CD14-positive monocyte (primary cell): ENCODE measurements at regions not wholly inside any gene's neighbourhood (a gene's known extent, or its start where the extent isn't known, plus 50 kb on each side); places are given as distances from the start of the nearest gene placed in this dataset.

Experiments
- DNase-seq, 3 donors: peaks; one replicate each; pipeline ENCODE4 v3.0.0-alpha.2; 2011 to 2022
- H2AFZ ChIP-seq: 2 replicates; pipeline ENCODE4 v1.6.0; 2012; ENCODE audit warnings: mild to moderate bottlenecking, low read depth, low read length, inconsistent platforms; ENCODE audit not compliant: insufficient read depth, poor library complexity, severe bottlenecking
- H3K27ac ChIP-seq, 2 donors: 1 replicate in 1 of 2; 2 replicates in 1 of 2; pipeline ENCODE4 v1.5.1; 2012 to 2013; ENCODE audit warnings: low read length in 2 of 2, control low read depth in 1 of 2, inconsistent platforms in 1 of 2, low read depth in 1 of 2, mild to moderate bottlenecking in 1 of 2
- H3K27me3 ChIP-seq, 2 donors: one replicate each; pipeline versions ENCODE4 v1.6.0 to v1.6.1; 2011 to 2013; ENCODE audit warnings: low read length in 2 of 2; ENCODE audit not compliant: control insufficient read depth in 2 of 2, insufficient read depth in 2 of 2
- H3K36me3 ChIP-seq, 2 donors: replicated peaks in 1 of 2; 1 replicate in 1 of 2; 2 replicates in 1 of 2; pipeline versions ENCODE4 v1.5.1 to v1.6.1; 2012 to 2013; ENCODE audit warnings: low read length in 2 of 2, control low read depth in 1 of 2, inconsistent platforms in 1 of 2, mild to moderate bottlenecking in 1 of 2; ENCODE audit not compliant: insufficient read depth in 2 of 2, control insufficient read depth in 1 of 2
- H3K4me1 ChIP-seq, 2 donors: 1 replicate in 1 of 2; 2 replicates in 1 of 2; pipeline versions ENCODE4 v1.5.1 to v1.6.1; 2012 to 2013; ENCODE audit warnings: low read length in 2 of 2, control low read depth in 1 of 2, inconsistent platforms in 1 of 2, mild to moderate bottlenecking in 1 of 2, moderate library complexity in 1 of 2; ENCODE audit not compliant: insufficient read depth in 2 of 2, control insufficient read depth in 1 of 2
- H3K4me2 ChIP-seq: replicated peaks from 2 replicates; pipeline ENCODE3; 2012; ENCODE audit warnings: low read length, moderate library complexity, mild to moderate bottlenecking; ENCODE audit not compliant: poor library complexity, severe bottlenecking; ENCODE audit errors: extremely low read depth
- H3K4me3 ChIP-seq, 3 experiments: fragments of 200-600 bp in 1 of 3; sonication (generic) in 1 of 3; replicated peaks in 1 of 3; 1 replicate in 2 of 3; 2 replicates in 1 of 3; pipeline ENCODE4 v1.5.1; 2011 to 2013; ENCODE audit warnings: low read length in 3 of 3, mild to moderate bottlenecking in 3 of 3, control low read depth in 2 of 3, low read depth in 2 of 3, inconsistent platforms in 1 of 3, moderate library complexity in 1 of 3
- H3K79me2 ChIP-seq: 2 replicates; pipeline ENCODE4 v1.6.0; 2012; ENCODE audit warnings: mild to moderate bottlenecking, control low read depth, inconsistent platforms, low read length, moderate library complexity; ENCODE audit not compliant: insufficient read depth
- H3K9ac ChIP-seq: 2 replicates; pipeline ENCODE4 v1.6.0; 2017; ENCODE audit warnings: low read length, mild to moderate bottlenecking; ENCODE audit not compliant: insufficient read depth, poor library complexity, severe bottlenecking
- H3K9me3 ChIP-seq, 2 donors: replicated peaks in 1 of 2; 1 replicate in 1 of 2; 2 replicates in 1 of 2; pipeline versions ENCODE4 v1.5.1 to v1.6.1; 2012 to 2013; ENCODE audit warnings: low read length in 2 of 2, control low read depth in 1 of 2; ENCODE audit not compliant: control insufficient read depth in 1 of 2, insufficient read depth in 1 of 2
- H4K20me1 ChIP-seq: 2 replicates; pipeline ENCODE4 v1.6.0; 2012; ENCODE audit warnings: mild to moderate bottlenecking, low read length, control low read depth, moderate library complexity; ENCODE audit not compliant: insufficient read depth
- H3K27ac Mint-ChIP-seq, 7 donors: one replicate each; pipeline ENCODE4 v1.8.0; 2020; ENCODE audit warnings: mild to moderate bottlenecking in 7 of 7, mixed read lengths in 7 of 7, moderate library complexity in 6 of 7, inconsistent platforms in 2 of 7
- H3K27me3 Mint-ChIP-seq, 3 donors: one replicate each; pipeline ENCODE4 v1.8.0; 2021 to 2022; ENCODE audit warnings: low read depth in 3 of 3, mild to moderate bottlenecking in 3 of 3, mixed read lengths in 3 of 3, moderate library complexity in 3 of 3, inconsistent platforms in 1 of 3
- H3K36me3 Mint-ChIP-seq, 2 donors: one replicate each; pipeline ENCODE4 v1.8.0; 2020; ENCODE audit warnings: mixed read lengths in 2 of 2, inconsistent platforms in 1 of 2, mild to moderate bottlenecking in 1 of 2
- H3K4me1 Mint-ChIP-seq: one replicate; pipeline ENCODE4 v1.8.0; 2020; ENCODE audit warnings: mild to moderate bottlenecking, mixed read lengths
- H3K4me3 Mint-ChIP-seq, 2 donors: one replicate each; pipeline ENCODE4 v1.8.0; 2020; ENCODE audit warnings: mild to moderate bottlenecking in 2 of 2, mixed read lengths in 2 of 2, moderate library complexity in 1 of 2
- H3K9me3 Mint-ChIP-seq, 7 donors: one replicate each; pipeline ENCODE4 v1.8.0; 2020 to 2022; ENCODE audit warnings: mixed read lengths in 7 of 7, mild to moderate bottlenecking in 6 of 7, moderate library complexity in 6 of 7, inconsistent platforms in 2 of 7
- CTCF ChIP-seq: fragments of 200-600 bp; IDR thresholded peaks from one replicate; pipeline ENCODE4 v1.8.0; 2022; ENCODE audit warnings: antibody characterized with exemption, mild to moderate bottlenecking
- WGBS: methylation state at CpG from one replicate; pipeline ENCODE4 v1.1.5; 2013; ENCODE audit warnings: missing lambda C conversion rate; ENCODE audit not compliant: insufficient coverage; 5-methylcytosine and 5-hydroxymethylcytosine counted together
- intact Hi-C, 2 donors: fragments of 100-400 bp; cut with micrococcal nuclease; formaldehyde crosslinking; loops; one replicate each; pipeline versions ENCODE4 v1.15.0 to v1.15.1; 2023

DNA sequence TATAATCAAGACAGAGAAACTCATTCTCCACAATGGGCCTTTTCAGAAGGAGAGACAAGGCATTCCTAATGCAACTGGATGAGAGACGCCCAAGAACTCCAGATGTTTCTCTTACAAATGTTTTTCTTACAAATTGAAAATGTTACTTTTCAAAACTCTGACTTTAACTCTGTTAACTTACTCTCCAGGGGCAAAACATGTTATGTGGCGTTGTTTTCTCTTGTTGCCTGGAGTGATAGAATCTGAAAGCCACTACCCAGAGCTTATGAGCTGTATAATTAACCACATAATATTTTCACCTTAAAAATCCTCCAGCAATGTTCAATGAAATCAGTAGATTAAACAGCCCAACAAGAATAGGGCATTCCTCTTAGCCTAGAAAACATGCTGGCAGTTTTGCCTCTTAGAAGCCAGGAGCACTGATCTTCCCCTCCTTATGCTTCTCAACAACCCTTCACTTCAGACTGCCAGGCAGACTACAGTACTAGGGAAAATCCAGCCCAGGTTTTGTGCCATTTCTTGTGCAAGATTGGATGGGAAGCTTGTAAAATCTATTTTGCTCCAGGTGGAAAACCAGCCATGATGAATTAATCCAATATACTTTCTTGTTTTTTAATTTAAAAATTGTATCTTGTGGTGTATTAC is 186.7 kb upstream of the GADL1 start:
- TF ChIP-seq CTCF, result no peak
- Mint-ChIP-seq H3K36me3 (no peaks in the 10 kb centered on the region), H3K27ac (peak overlapping the region in 1 of 7 donors; percentile 12), H3K4me3 (no peak overlapping the region), H3K4me1 (no peaks in the 10 kb centered on the region), H3K27me3 (peaks cover 0 to under 1% (median 0%) of the 10 kb centered on the region in 3 donors), H3K9me3 (peaks cover 0 to 2% (median 0%) of the 10 kb centered on the region in 7 donors)
- no peaks in the 10 kb centered on the region for H3K9me3 ChIP-seq
- no peaks in the 10 kb centered on the region for H3K36me3 ChIP-seq
- no peak overlapping the region for H2AFZ ChIP-seq
- no peak overlapping the region for H3K4me2 ChIP-seq
- intact Hi-C loops, result no loop called here
- WGBS, result 60% methylated on average over 1 of the region's 2 CpGs
- no peak for DNase-seq
- H4K20me1 ChIP-seq, result no peaks in the 10 kb centered on the region
- no peaks in the 10 kb centered on the region for H3K79me2 ChIP-seq
- H3K4me3 ChIP-seq, result no peak overlapping the region
- H3K27me3 ChIP-seq, result no peaks in the 10 kb centered on the region
- H3K9ac ChIP-seq, result no peak overlapping the region
- H3K27ac ChIP-seq, result no peak overlapping the region
- H3K4me1 ChIP-seq, result no peaks in the 10 kb centered on the region

DNA sequence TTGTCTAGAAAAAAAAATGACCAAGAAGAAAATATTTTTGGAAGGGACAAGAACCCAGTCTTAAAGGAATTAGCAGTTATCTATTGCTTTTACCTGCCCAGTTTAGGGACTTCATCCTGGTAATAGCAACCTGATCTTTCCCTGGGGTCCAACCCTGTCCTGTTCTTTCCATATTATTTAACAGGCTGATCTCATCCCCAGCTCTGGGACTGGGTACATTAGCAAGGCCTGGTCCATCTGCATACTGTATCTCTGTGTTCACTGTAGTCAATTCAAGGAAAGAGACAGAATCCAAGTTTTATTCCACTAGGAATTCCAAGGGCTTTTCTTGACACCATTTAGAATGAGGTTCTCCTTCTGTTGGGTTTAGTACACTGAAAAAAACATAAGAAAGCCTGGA is 191.7 kb upstream of the GADL1 start:
- no peak overlapping the region for H3K4me3 ChIP-seq
- H2AFZ ChIP-seq, result no peak overlapping the region
- H3K36me3 ChIP-seq, result no peaks in the 10 kb centered on the region
- H3K27ac Mint-ChIP-seq, result no peak overlapping the region
- H3K79me2 ChIP-seq, result no peaks in the 10 kb centered on the region
- H3K4me3 Mint-ChIP-seq, result no peak overlapping the region
- no peaks in the 10 kb centered on the region for H3K9me3 ChIP-seq
- no peak overlapping the region for H3K4me2 ChIP-seq
- no peaks in the 10 kb centered on the region for H3K27me3 ChIP-seq
- no peak for TF ChIP-seq CTCF
- H3K36me3 Mint-ChIP-seq, result no peaks in the 10 kb centered on the region
- no peaks in the 10 kb centered on the region for H4K20me1 ChIP-seq
- no peaks in the 10 kb centered on the region for H3K4me1 ChIP-seq
- no peaks in the 10 kb centered on the region for H3K9me3 Mint-ChIP-seq
- H3K9ac ChIP-seq, result no peak overlapping the region
- peaks cover 0 to 6% (median 3%) of the 10 kb centered on the region in 3 donors for H3K27me3 Mint-ChIP-seq
- intact Hi-C loops, result no loop called here
- no peak for DNase-seq
- no peaks in the 10 kb centered on the region for H3K4me1 Mint-ChIP-seq
- H3K27ac ChIP-seq, result no peak overlapping the region
